Liver (tissue), 8 donors: ENCODE measurements at regions not wholly inside any gene's neighbourhood (a gene's known extent, or its start where the extent isn't known, plus 50 kb on each side); places are given as distances from the start of the nearest gene placed in this dataset.

Experiments used
- DNase-seq: peaks from one replicate; pipeline ENCODE4 v3.0.0-alpha.2; 2017; ENCODE audit warnings: low spot score
- H3K27ac ChIP-seq, 2 donors: one replicate each; pipeline ENCODE4 v1.7.0; 2013; ENCODE audit warnings: inconsistent platforms in 2 of 2, low read length in 2 of 2, control low read depth in 1 of 2, low read depth in 1 of 2, mild to moderate bottlenecking in 1 of 2
- H3K27me3 ChIP-seq, 4 donors: one replicate each; pipeline versions ENCODE4 v1.6.1 to v1.7.0; 2013; ENCODE audit warnings: low read length in 3 of 4, inconsistent platforms in 1 of 4, mild to moderate bottlenecking in 1 of 4, moderate library complexity in 1 of 4; ENCODE audit not compliant: control insufficient read depth in 4 of 4, insufficient read depth in 4 of 4
- H3K36me3 ChIP-seq, 4 donors: one replicate each; pipeline versions ENCODE4 v1.6.1 to v1.7.0; 2013; ENCODE audit warnings: low read length in 3 of 4, mild to moderate bottlenecking in 3 of 4, low read depth in 1 of 4, moderate library complexity in 1 of 4; ENCODE audit not compliant: control insufficient read depth in 4 of 4, insufficient read depth in 3 of 4
- H3K4me1 ChIP-seq, 4 donors: one replicate each; pipeline versions ENCODE4 v1.6.1 to v1.7.0; 2013; ENCODE audit warnings: low read length in 3 of 4, mild to moderate bottlenecking in 3 of 4, moderate library complexity in 1 of 4; ENCODE audit not compliant: control insufficient read depth in 4 of 4, insufficient read depth in 4 of 4
- H3K4me3 ChIP-seq, 3 donors: one replicate each; pipeline versions ENCODE4 v1.6.1 to v1.7.0; 2013; ENCODE audit warnings: low read length in 3 of 3, control low read depth in 1 of 3, low read depth in 1 of 3, mild to moderate bottlenecking in 1 of 3
- H3K9ac ChIP-seq, 2 donors: one replicate each; pipeline ENCODE4 v1.7.0; 2013; ENCODE audit warnings: low read length in 2 of 2, mild to moderate bottlenecking in 2 of 2, moderate library complexity in 2 of 2, control low read depth in 1 of 2, low read depth in 1 of 2
- H3K9me3 ChIP-seq, 4 donors: one replicate each; pipeline versions ENCODE4 v1.6.1 to v1.7.0; 2013; ENCODE audit warnings: low read length in 3 of 4; ENCODE audit not compliant: control insufficient read depth in 4 of 4
- CTCF ChIP-seq: fragments of 150-350 bp; IDR thresholded peaks from 2 replicates; pipeline ENCODE4 v1.5.1; 2017; ENCODE audit warnings: improper control_type of control experiment, low read depth, low read length; ENCODE audit not compliant: missing input control
- EGR1 ChIP-seq, 2 donors: IDR thresholded peaks; 2 replicates each; pipeline ENCODE4 v1.6.1; 2016 to 2018; ENCODE audit warnings: antibody characterized with exemption in 2 of 2, low read depth in 2 of 2
- FOXA1 ChIP-seq: IDR thresholded peaks from 2 replicates; pipeline ENCODE4 v1.6.1; 2016; ENCODE audit warnings: antibody characterized with exemption
- FOXA2 ChIP-seq: IDR thresholded peaks from 2 replicates; pipeline ENCODE4 v1.6.1; 2016; ENCODE audit warnings: antibody characterized with exemption
- GABPA ChIP-seq, 2 donors: IDR thresholded peaks in 1 of 2; conservative IDR thresholded peaks in 1 of 2; 2 replicates each; pipeline ENCODE4 v1.6.1; 2016; ENCODE audit warnings: antibody characterized with exemption in 2 of 2, mild to moderate bottlenecking in 1 of 2, moderate library complexity in 1 of 2
- HNF4A ChIP-seq, 2 donors: conservative IDR thresholded peaks; 2 replicates each; pipeline ENCODE4 v1.6.1; 2016; ENCODE audit warnings: antibody characterized with exemption in 2 of 2, mild to moderate bottlenecking in 2 of 2
- HNF4G ChIP-seq: IDR thresholded peaks from 2 replicates; pipeline ENCODE4 v1.6.1; 2016; ENCODE audit warnings: antibody characterized with exemption
- JUND ChIP-seq, 2 donors: IDR thresholded peaks; 2 replicates each; pipeline ENCODE4 v1.6.1; 2016; ENCODE audit warnings: antibody characterized with exemption in 2 of 2
- MAX ChIP-seq: IDR thresholded peaks from 2 replicates; pipeline ENCODE4 v1.6.1; 2016; ENCODE audit warnings: antibody characterized with exemption
- NR2F2 ChIP-seq: IDR thresholded peaks from 2 replicates; pipeline ENCODE4 v1.6.1; 2016; ENCODE audit warnings: antibody characterized with exemption
- RAD21 ChIP-seq, 2 donors: IDR thresholded peaks; 2 replicates each; pipeline ENCODE4 v1.6.1; 2016; ENCODE audit warnings: antibody characterized with exemption in 2 of 2, mild to moderate bottlenecking in 2 of 2
- REST ChIP-seq: IDR thresholded peaks from 2 replicates; pipeline ENCODE4 v1.6.1; 2016; ENCODE audit warnings: antibody characterized with exemption, mild to moderate bottlenecking
- RXRA ChIP-seq, 2 donors: IDR thresholded peaks; 2 replicates each; pipeline ENCODE4 v1.6.1; 2017 to 2018; ENCODE audit warnings: antibody characterized with exemption in 2 of 2, mild to moderate bottlenecking in 1 of 2
- SP1 ChIP-seq: IDR thresholded peaks from 2 replicates; pipeline ENCODE4 v1.6.1; 2018; ENCODE audit warnings: antibody characterized with exemption, mild to moderate bottlenecking
- TAF1 ChIP-seq: conservative IDR thresholded peaks from 2 replicates; pipeline ENCODE4 v1.6.1; 2016; ENCODE audit warnings: antibody characterized with exemption, mild to moderate bottlenecking
- YY1 ChIP-seq: IDR thresholded peaks from 2 replicates; pipeline ENCODE4 v1.6.1; 2016; ENCODE audit warnings: antibody characterized with exemption, mild to moderate bottlenecking
- ZBTB33 ChIP-seq: IDR thresholded peaks from 2 replicates; pipeline ENCODE4 v1.6.1; 2016; ENCODE audit warnings: antibody characterized with exemption
- WGBS: extraction: QIAGEN DNeasy Blood & Tissue Kit; methylation state at CpG from one replicate; pipeline ENCODE4 v1.1.7; 2013; 5-methylcytosine and 5-hydroxymethylcytosine counted together
- donor health status: healthy.
- donor health status: healthy.
- donor health status: healthy.
- donor health status: healthy.
- donor health status: healthy.

GRCh38 chr11:104652996-104653395, 245.3 kb downstream of the CASP12 start:
- Histone ChIP-seq H3K9me3 (no peaks in the 10 kb centered on the region), H3K27me3 (no peaks in the 10 kb centered on the region), H3K36me3 (no peaks in the 10 kb centered on the region), H3K9ac (no peak overlapping the region), H3K4me3 (no peak overlapping the region), H3K27ac (no peak overlapping the region), H3K4me1 (no peaks in the 10 kb centered on the region)
- WGBS: 57% methylated on average over 4 of the region's 4 CpGs
- DNase-seq: no peak
- TF ChIP-seq ZBTB33 (no peak), FOXA2 (no peak), SP1 (no peak), FOXA1 (no peak), CTCF (no peak), EGR1 (IDR thresholded peaks at IDR 0.05; ENCODE audit: low read depth in 2 of 2) (no peak), TAF1 (no peak), JUND (IDR thresholded peaks at IDR 0.05) (no peak), MAX (no peak), RXRA (IDR thresholded peaks at IDR 0.05) (no peak), NR2F2 (no peak), REST (no peak), HNF4G (no peak), RAD21 (IDR thresholded peaks at IDR 0.05) (no peak), YY1 (no peak)

GRCh38 chr11:104650234-104650633, 248.0 kb downstream of the CASP12 start:
- Histone ChIP-seq H3K4me3 (no peak overlapping the region), H3K4me1 (no peaks in the 10 kb centered on the region), H3K9ac (no peak overlapping the region), H3K27ac (no peak overlapping the region), H3K27me3 (peaks cover 0 to 4% (median 0%) of the 10 kb centered on the region in 4 donors), H3K36me3 (no peaks in the 10 kb centered on the region), H3K9me3 (no peaks in the 10 kb centered on the region)
- TF ChIP-seq HNF4G (no peak), HNF4A (conservative IDR thresholded peaks at IDR 0.05) (no peak), EGR1 (IDR thresholded peaks at IDR 0.05; ENCODE audit: low read depth in 2 of 2) (no peak), FOXA2 (no peak), FOXA1 (no peak), GABPA (IDR thresholded peaks at IDR 0.05 in 1 of 2, conservative IDR thresholded peaks at IDR 0.05 in 1 of 2) (no peak), YY1 (no peak)
- DNase-seq: no peak
- WGBS: 82% methylated on average over 5 of the region's 5 CpGs
